ENCODE measurements at regions not wholly inside any gene's neighbourhood (a gene's known extent, or its start where the extent isn't known, plus 50 kb on each side); places are given as distances from the start of the nearest gene placed in this dataset.

DNA sequence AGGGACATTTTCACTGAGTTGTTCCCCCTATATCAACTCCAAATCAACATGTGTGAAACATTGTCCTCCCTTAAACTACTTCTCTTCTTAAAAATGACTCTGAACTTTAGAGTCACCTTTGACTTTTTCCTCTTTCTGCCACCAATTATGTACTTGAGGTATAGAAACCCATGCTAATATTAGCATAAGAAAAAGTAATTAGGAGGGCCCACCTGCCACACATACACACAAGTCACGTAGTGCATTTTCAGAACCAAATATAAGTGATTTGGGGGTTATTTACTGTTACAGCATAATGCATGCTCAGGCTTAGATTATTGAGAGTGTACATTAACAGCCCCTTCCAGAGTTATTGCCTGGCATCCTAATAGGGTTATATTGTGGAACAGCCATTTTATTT is 432.7 kb downstream of the ZIC3 start:
- Histone ChIP-seq H3K4me3 (ENCODE audit: low read depth, low read length) (no peak overlapping the region), H3K4me1 (ENCODE audit: control insufficient read depth, insufficient read depth, low read length) (no peaks in the 10 kb centered on the region), H3K36me3 (ENCODE audit: control insufficient read depth in 2 of 2, insufficient read depth in 1 of 2, low read length in 2 of 2) (no peaks in the 10 kb centered on the region), H3K27ac (ENCODE audit: extremely low read depth, low read depth, low read length) (no peak overlapping the region), H3K9me3 (ENCODE audit: control insufficient read depth, insufficient read depth, low read depth, low read length) (no peaks in the 10 kb centered on the region)
- ChIA-PET CTCF (no interaction called here), POLR2A (no interaction called here)
- TF ChIP-seq ZNF2 (tag by site-specific recombination; IDR thresholded peaks at IDR 0.05): no peak
- no peak for TF ChIP-seq YY2 (tag by site-specific recombination; IDR thresholded peaks at IDR 0.05)
- TF ChIP-seq MYNN (tag by site-specific recombination; IDR thresholded peaks at IDR 0.05; ENCODE audit: borderline replicate concordance): no peak
- TF ChIP-seq, protein P1, sequence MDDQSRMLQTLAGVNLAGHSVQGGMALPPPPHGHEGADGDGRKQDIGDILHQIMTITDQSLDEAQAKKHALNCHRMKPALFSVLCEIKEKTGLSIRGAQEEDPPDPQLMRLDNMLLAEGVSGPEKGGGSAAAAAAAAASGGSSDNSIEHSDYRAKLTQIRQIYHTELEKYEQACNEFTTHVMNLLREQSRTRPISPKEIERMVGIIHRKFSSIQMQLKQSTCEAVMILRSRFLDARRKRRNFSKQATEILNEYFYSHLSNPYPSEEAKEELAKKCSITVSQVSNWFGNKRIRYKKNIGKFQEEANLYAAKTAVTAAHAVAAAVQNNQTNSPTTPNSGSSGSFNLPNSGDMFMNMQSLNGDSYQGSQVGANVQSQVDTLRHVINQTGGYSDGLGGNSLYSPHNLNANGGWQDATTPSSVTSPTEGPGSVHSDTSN (CRISPR knock-in tag; IDR thresholded peaks at IDR 0.05): no peak
- no peak for TF ChIP-seq ZBTB20 (tag by site-specific recombination; IDR thresholded peaks at IDR 0.05)
- no peak for TF ChIP-seq ZNF530 (tag by site-specific recombination; IDR thresholded peaks at IDR 0.05; ENCODE audit: low read depth)
- TF ChIP-seq ZNF707 (tag by site-specific recombination; IDR thresholded peaks at IDR 0.05): no peak
- no peak for TF ChIP-seq ZNF555 (tag by site-specific recombination; conservative IDR thresholded peaks at IDR 0.05)
- TF ChIP-seq ZNF157 (tag by site-specific recombination; IDR thresholded peaks at IDR 0.05): no peak
- TF ChIP-seq ZNF623 (tag by site-specific recombination; IDR thresholded peaks at IDR 0.05): no peak
- no peak for TF ChIP-seq ZNF174 (tag by site-specific recombination; IDR thresholded peaks at IDR 0.05)

DNA sequence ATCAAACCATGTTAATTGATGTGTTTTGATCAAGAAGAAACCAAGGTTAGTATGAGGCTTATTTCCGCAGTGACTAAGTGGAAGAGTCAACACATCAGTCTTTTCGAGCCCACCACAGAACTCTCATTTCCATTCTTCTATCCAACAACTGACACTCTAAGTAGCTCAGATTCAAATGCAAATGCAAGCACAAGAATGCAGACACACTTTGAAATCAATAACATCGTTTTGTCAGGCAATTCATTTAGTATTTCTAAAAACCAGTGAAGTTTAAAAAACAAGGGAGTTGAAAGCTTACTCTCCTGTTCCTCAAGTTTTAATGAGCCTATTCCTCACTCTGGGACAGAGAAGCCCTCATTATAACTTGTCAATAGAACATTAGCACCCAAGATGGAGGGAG is 433.1 kb downstream of the ZIC3 start:
- TF ChIP-seq ZNF623 (tag by site-specific recombination; IDR thresholded peaks at IDR 0.05) (no peak), ZNF114 (tag by site-specific recombination; IDR thresholded peaks at IDR 0.05) (no peak), ZXDB (tag by site-specific recombination; IDR thresholded peaks at IDR 0.05) (no peak), MYNN (tag by site-specific recombination; IDR thresholded peaks at IDR 0.05; ENCODE audit: borderline replicate concordance) (no peak), ZNF530 (tag by site-specific recombination; IDR thresholded peaks at IDR 0.05; ENCODE audit: low read depth) (no peak), SP7 (tag by site-specific recombination; IDR thresholded peaks at IDR 0.05) (no peak), ZNF837 (tag by site-specific recombination; IDR thresholded peaks at IDR 0.05) (no peak), ZNF626 (tag by site-specific recombination; IDR thresholded peaks at IDR 0.05) (no peak), SP3 (tag by site-specific recombination; IDR thresholded peaks at IDR 0.05) (no peak), ZNF580 (tag by site-specific recombination; IDR thresholded peaks at IDR 0.05) (no peak), OVOL3 (tag by site-specific recombination; IDR thresholded peaks at IDR 0.05) (no peak), HOXA7 (CRISPR knock-in tag; IDR thresholded peaks at IDR 0.05; ENCODE audit: borderline replicate concordance) (no peak)
- Histone ChIP-seq H3K36me3 (ENCODE audit: control insufficient read depth in 2 of 2, insufficient read depth in 1 of 2, low read length in 2 of 2) (no peaks in the 10 kb centered on the region), H3K27ac (ENCODE audit: extremely low read depth, low read depth, low read length) (no peak overlapping the region), H3K4me3 (ENCODE audit: low read depth, low read length) (no peak overlapping the region), H3K4me1 (ENCODE audit: control insufficient read depth, insufficient read depth, low read length) (no peaks in the 10 kb centered on the region), H3K9me3 (ENCODE audit: control insufficient read depth, insufficient read depth, low read depth, low read length) (no peaks in the 10 kb centered on the region)
- CTCF ChIA-PET: no interaction called here
- POLR2A ChIA-PET: no interaction called here

GRCh38 chrX:137999552-137999951 is 433.6 kb downstream of the ZIC3 start:
- Histone ChIP-seq H3K4me1 (ENCODE audit: control insufficient read depth, insufficient read depth, low read length) (no peaks in the 10 kb centered on the region), H3K27ac (ENCODE audit: extremely low read depth, low read depth, low read length) (no peak overlapping the region), H3K36me3 (ENCODE audit: control insufficient read depth in 2 of 2, insufficient read depth in 1 of 2, low read length in 2 of 2) (no peaks in the 10 kb centered on the region), H3K9me3 (ENCODE audit: control insufficient read depth, insufficient read depth, low read depth, low read length) (no peaks in the 10 kb centered on the region), H3K4me3 (ENCODE audit: low read depth, low read length) (no peak overlapping the region)
- ChIA-PET CTCF (no interaction called here), POLR2A (no interaction called here)
- TF ChIP-seq IKZF3 (tag by site-specific recombination; IDR thresholded peaks at IDR 0.05): no peak
